K562 (cell line): ENCODE measurements at regions not wholly inside any gene's neighbourhood (a gene's known extent, or its start where the extent isn't known, plus 50 kb on each side); places are given as distances from the start of the nearest gene placed in this dataset.

Experiments used
- ATAC-seq: fragments of 200-7000 bp; cut with Tn5 transposase; 3 replicates; pipeline ENCODE4 v1.9.1; 2020; ENCODE audit warnings: moderate library complexity
- BruUV-seq: library from RNA; stranded (reverse); fragments of 400-500 nt; replicated peaks from 2 replicates; lab custom pipeline; 2021; lab: Mats Ljungman, UMichigan
- CTCF ChIA-PET: fragments of 300-600 bp; formaldehyde crosslinking; extraction: SDS; loops from one replicate; lab custom pipeline; 2021; ENCODE audit warnings: low intra/inter-chr PET ratio; lab: Yijun Ruan, JAX
- POLR2A ChIA-PET: fragments of 300-600, 350-650 bp; sonication (Branson Sonifier 250); formaldehyde crosslinking; extraction: SDS; loops from one replicate; lab custom pipeline; 2021; ENCODE audit warnings: antibody characterized with exemption, inconsistent platforms; lab: Yijun Ruan, JAX
- DNase-seq, 4 experiments: peaks; one replicate each; pipeline versions ENCODE4 v3.0.0 to v3.0.0-alpha.2; 2011 to 2018; ENCODE audit warnings: low spot score in 3 of 4, mixed read lengths in 3 of 4; ENCODE audit errors: extremely low read depth in 1 of 4
- FAIRE-seq: peaks from 2 replicates; lab custom pipeline; 2011; peaks lifted over from hg19 to GRCh38; lab: Jason Lieb, UNC
- H2AFZ ChIP-seq: 2 replicates; pipeline ENCODE4 v1.6.0; 2011; ENCODE audit warnings: low read depth, low read length, control low read depth, inconsistent platforms
- H3K27ac ChIP-seq: fragments of 200-600 bp; 3 replicates; pipeline ENCODE4 v1.8.0; 2011; ENCODE audit warnings: low read depth, mild to moderate bottlenecking, control low read depth, inconsistent platforms, low read length, moderate library complexity, mixed read lengths; ENCODE audit errors: extremely low read depth
- H3K27me3 ChIP-seq, 2 experiments: fragments of 300-600 bp in 1 of 2; 2 replicates in 1 of 2; 3 replicates in 1 of 2; pipeline versions ENCODE4 v1.6.0 to v1.8.0; 2011; ENCODE audit warnings: inconsistent platforms in 2 of 2, low read length in 2 of 2, mild to moderate bottlenecking in 1 of 2, mixed read lengths in 1 of 2, moderate library complexity in 1 of 2; ENCODE audit not compliant: control insufficient read depth in 2 of 2, insufficient read depth in 2 of 2
- H3K36me3 ChIP-seq: fragments of 300-600 bp; 3 replicates; pipeline ENCODE4 v1.8.0; 2011; ENCODE audit warnings: mild to moderate bottlenecking, low read length, inconsistent platforms; ENCODE audit not compliant: control insufficient read depth, insufficient read depth
- H3K4me1 ChIP-seq, 2 experiments: fragments of 200-600 bp in 1 of 2; replicated peaks in 1 of 2; 2 replicates in 1 of 2; 3 replicates in 1 of 2; pipeline versions ENCODE4 v1.5.1 to v1.8.0; 2011; ENCODE audit warnings: inconsistent platforms in 2 of 2, low read length in 2 of 2, mild to moderate bottlenecking in 1 of 2, mixed read lengths in 1 of 2, moderate library complexity in 1 of 2; ENCODE audit not compliant: control insufficient read depth in 2 of 2, insufficient read depth in 2 of 2
- H3K4me2 ChIP-seq: 2 replicates; pipeline ENCODE4 v1.6.1; 2011; ENCODE audit warnings: low read length, control low read depth, inconsistent platforms, mixed read lengths; ENCODE audit not compliant: insufficient read depth
- H3K4me3 ChIP-seq: fragments of 200-600 bp; sonication (generic), shearing (Covaris generic); 2 replicates; pipeline ENCODE4 v1.5.1; 2016; ENCODE audit warnings: control low read depth, inconsistent platforms
- H3K79me2 ChIP-seq: fragments of 200-600 bp; 3 replicates; pipeline ENCODE4 v1.8.0; 2011; ENCODE audit warnings: low read length, inconsistent platforms; ENCODE audit not compliant: control insufficient read depth, insufficient read depth
- H3K9ac ChIP-seq, 2 experiments: 2 replicates each; pipeline versions ENCODE4 v1.6.0 to v1.6.1; 2011; ENCODE audit warnings: low read depth in 2 of 2, low read length in 2 of 2, control low read depth in 1 of 2, inconsistent platforms in 1 of 2, mild to moderate bottlenecking in 1 of 2, mixed read lengths in 1 of 2; ENCODE audit not compliant: insufficient read depth in 1 of 2
- H3K9me1 ChIP-seq: one replicate; pipeline ENCODE4 v1.6.0; 2011; ENCODE audit warnings: inconsistent platforms, mild to moderate bottlenecking, low read length, moderate library complexity; ENCODE audit not compliant: control insufficient read depth, insufficient read depth
- H3K9me3 ChIP-seq: replicated peaks from 2 replicates; pipeline ENCODE4 v1.5.1; 2011; ENCODE audit warnings: low read depth, low read length, inconsistent platforms; ENCODE audit not compliant: control insufficient read depth, insufficient read depth
- H4K20me1 ChIP-seq: replicated peaks from 2 replicates; pipeline ENCODE4 v1.6.1; 2011; ENCODE audit warnings: low read length, inconsistent platforms, mixed read lengths; ENCODE audit not compliant: control insufficient read depth, insufficient read depth
- DIDO1 ChIP-seq: fragments of 450-650 bp; IDR thresholded peaks from 2 replicates; pipeline ENCODE4 v1.6.1; 2016; ENCODE audit warnings: low read depth, missing biosample characterization, missing genetic modification characterization
- THAP7 ChIP-seq: fragments of 250-450 bp; sonication (Bioruptor Pico); IDR thresholded peaks from 2 replicates; pipeline ENCODE4 v1.5.0; 2021
- WGBS: fragments of 100-300 bp; shearing (Covaris generic); methylation state at CpG from one replicate; pipeline ENCODE4 v1.1.6; 2016; ENCODE audit warnings: low coverage, mixed read lengths; ENCODE audit not compliant: insufficient coverage; ENCODE audit errors: missing lambda C conversion rate; 5-methylcytosine and 5-hydroxymethylcytosine counted together
- in situ Hi-C: fragments of 300-500 bp; cut with MboI; formaldehyde crosslinking; loops from 4 replicates; pipeline ENCODE4 v1.15.0; 2018; ENCODE audit warnings: inconsistent platforms, mixed read lengths
- intact Hi-C: fragments of 100-400 bp; cut with micrococcal nuclease; formaldehyde crosslinking; loops from 2 replicates; pipeline ENCODE4 v1.14.2; 2022
- TF ChIP-seq, protein P1 (sequence below): fragments of 450-650 bp; conservative IDR thresholded peaks from 2 replicates; pipeline ENCODE4 v1.6.1; 2016; ENCODE audit warnings: missing genetic modification characterization, low read depth, mild to moderate bottlenecking, control low read depth, missing compliant biosample characterization

DNA sequence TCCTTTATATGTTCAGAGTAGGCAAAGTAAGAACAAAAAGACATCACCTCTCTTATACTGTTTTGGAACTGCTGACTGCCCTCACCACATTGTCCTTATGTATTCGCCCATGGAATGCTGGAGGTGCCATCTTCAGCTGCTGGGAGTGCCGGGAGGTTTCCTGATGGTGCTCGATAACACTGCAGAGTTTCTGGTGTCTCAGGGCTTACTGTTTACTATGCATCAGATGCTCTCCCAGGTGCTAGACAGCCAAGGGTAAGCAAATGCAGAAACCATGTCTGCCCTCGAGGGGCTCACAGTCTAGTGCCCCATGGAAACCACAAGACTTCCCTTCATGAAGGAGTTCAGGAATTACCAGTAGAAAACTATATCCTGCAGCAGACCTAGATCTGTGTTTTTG, 70.1 kb upstream of the SMIM23 start:
- Histone ChIP-seq H3K27ac (no peak overlapping the region), H2AFZ (no peak overlapping the region), H4K20me1 (no peaks in the 10 kb centered on the region), H3K9me1 (no peaks in the 10 kb centered on the region), H3K27me3 (peaks cover 0 to 12% of the 10 kb centered on the region in 2 experiments; a peak in 1 of 5 replicates), H3K4me3 (no peak overlapping the region), H3K36me3 (no peaks in the 10 kb centered on the region), H3K79me2 (no peaks in the 10 kb centered on the region), H3K9ac (no peak overlapping the region), H3K9me3 (no peaks in the 10 kb centered on the region), H3K4me1 (no peaks in the 10 kb centered on the region), H3K4me2 (no peak overlapping the region)
- DNase-seq (no peak), FAIRE-seq (no peak), ATAC-seq (no peak)
- no TSS peak for BruUV-seq
- 0% methylated on average over 4 of the region's 4 CpGs for WGBS
- no peak for TF ChIP-seq DIDO1 (tag)
- TF ChIP-seq THAP7 (CRISPR knock-in tag) = no peak
- TF ChIP-seq, protein P1, sequence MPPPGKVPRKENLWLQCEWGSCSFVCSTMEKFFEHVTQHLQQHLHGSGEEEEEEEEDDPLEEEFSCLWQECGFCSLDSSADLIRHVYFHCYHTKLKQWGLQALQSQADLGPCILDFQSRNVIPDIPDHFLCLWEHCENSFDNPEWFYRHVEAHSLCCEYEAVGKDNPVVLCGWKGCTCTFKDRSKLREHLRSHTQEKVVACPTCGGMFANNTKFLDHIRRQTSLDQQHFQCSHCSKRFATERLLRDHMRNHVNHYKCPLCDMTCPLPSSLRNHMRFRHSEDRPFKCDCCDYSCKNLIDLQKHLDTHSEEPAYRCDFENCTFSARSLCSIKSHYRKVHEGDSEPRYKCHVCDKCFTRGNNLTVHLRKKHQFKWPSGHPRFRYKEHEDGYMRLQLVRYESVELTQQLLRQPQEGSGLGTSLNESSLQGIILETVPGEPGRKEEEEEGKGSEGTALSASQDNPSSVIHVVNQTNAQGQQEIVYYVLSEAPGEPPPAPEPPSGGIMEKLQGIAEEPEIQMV (tag) = no peak
- intact Hi-C loops (no loop called here), in situ Hi-C loops (no loop called here)
- CTCF ChIA-PET = no interaction called here
- POLR2A ChIA-PET = interaction anchor here (0.6 kb wide), 1 partner anchor 380 kb away, joined by 4 read pairs; no protein-coding TSS in a partner anchor
